ENCODE measurements at regions not wholly inside any gene's neighbourhood (a gene's known extent, or its start where the extent isn't known, plus 50 kb on each side); places are given as distances from the start of the nearest gene placed in this dataset.

DNA sequence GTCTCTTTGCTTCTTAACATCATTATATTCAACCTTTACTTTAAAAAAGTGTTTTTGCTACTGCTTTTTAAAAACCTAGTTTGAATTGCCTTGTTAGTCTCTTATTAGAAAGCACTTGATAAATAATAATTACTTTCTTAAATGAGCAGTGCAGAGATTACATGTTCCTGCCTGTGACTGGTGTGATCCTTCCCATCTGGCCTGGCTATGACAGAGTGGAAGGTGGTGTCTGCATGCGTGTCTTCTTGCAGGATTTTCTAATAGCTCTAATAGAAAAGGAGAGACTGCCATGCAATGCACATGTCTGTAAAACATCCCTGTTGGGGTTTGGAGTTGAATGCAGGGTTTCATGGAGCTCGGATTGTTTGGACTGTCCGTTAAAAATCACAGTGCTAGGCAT, 425.8 kb upstream of the TPM1 start:
- H3K9ac ChIP-seq (ENCODE audit: low read depth, low read length, poor library complexity) = no peak overlapping the region
- no peak overlapping the region for H4K8ac ChIP-seq (ENCODE audit: low read depth, low read length)
- H2BK12ac ChIP-seq (ENCODE audit: low read length) = no peak overlapping the region
- no peak overlapping the region for H3K23ac ChIP-seq (ENCODE audit: low read depth, low read length, poor library complexity)
- H2BK120ac ChIP-seq (ENCODE audit: low read depth, low read length) = no peak overlapping the region
- no peak overlapping the region for H3K14ac ChIP-seq (ENCODE audit: low read length)
- H3K18ac ChIP-seq (ENCODE audit: low read length) = no peak overlapping the region
- H3K27ac ChIP-seq (replicated peaks; ENCODE audit: low read length) = no peak overlapping the region
- peaks cover 4 to 6% of the 10 kb centered on the region in 2 donors for H3K4me1 ChIP-seq (ENCODE audit: control insufficient read depth in 2 of 2, insufficient read depth in 1 of 2, low read depth in 1 of 2, low read length in 2 of 2)
- H3K4ac ChIP-seq (ENCODE audit: low read length) = no peak overlapping the region
- H2AK5ac ChIP-seq (ENCODE audit: low read depth, low read length) = no peak overlapping the region
- WGBS, 2 donors (ENCODE audit: extremely low coverage in 2 of 2, insufficient read length in 2 of 2, insufficient replicate concordance in 1 of 2) = no CpG with 5 or more reads among the region's 3 CpGs
- no peak overlapping the region for H3K4me2 ChIP-seq (ENCODE audit: insufficient read depth, low read length, poor library complexity, severe bottlenecking)
- H3K79me1 ChIP-seq (ENCODE audit: low read depth, low read length) = no peaks in the 10 kb centered on the region
- no peaks in the 10 kb centered on the region for H3K36me3 ChIP-seq (replicated peaks in 1 of 2; ENCODE audit: control insufficient read depth in 2 of 2, insufficient read depth in 2 of 2, low read length in 2 of 2)
- H2BK5ac ChIP-seq (ENCODE audit: low read length) = no peak overlapping the region
- no peaks in the 10 kb centered on the region for H3K27me3 ChIP-seq (ENCODE audit: control insufficient read depth in 3 of 3, insufficient read depth in 3 of 3, low read depth in 1 of 3, low read length in 3 of 3)
- no peak overlapping the region for H4K91ac ChIP-seq (ENCODE audit: low read depth, low read length, poor library complexity)
- H3K4me3 ChIP-seq (ENCODE audit: low read length in 2 of 2) = no peak overlapping the region
- no peak for DNase-seq (ENCODE audit: low spot score)
- no peaks in the 10 kb centered on the region for H3K9me3 ChIP-seq (replicated peaks in 1 of 2; ENCODE audit: control insufficient read depth in 2 of 2, insufficient read depth in 1 of 2, low read depth in 1 of 2, low read length in 2 of 2)
- no peak overlapping the region for H2BK15ac ChIP-seq (ENCODE audit: low read length)
- H2AFZ ChIP-seq (ENCODE audit: low read length) = no peak overlapping the region

- Histone ChIP-seq H3K27me3 (ENCODE audit: control insufficient read depth in 3 of 3, insufficient read depth in 3 of 3, low read depth in 1 of 3, low read length in 3 of 3) (no peaks in the 10 kb centered on the region), H3K9me3 (replicated peaks in 1 of 2; ENCODE audit: control insufficient read depth in 2 of 2, insufficient read depth in 1 of 2, low read depth in 1 of 2, low read length in 2 of 2) (no peaks in the 10 kb centered on the region), H3K27ac (replicated peaks; ENCODE audit: low read length) (no peak overlapping the region), H3K9ac (ENCODE audit: low read depth, low read length, poor library complexity) (no peak overlapping the region), H3K4me2 (ENCODE audit: insufficient read depth, low read length, poor library complexity, severe bottlenecking) (no peak overlapping the region), H4K91ac (ENCODE audit: low read depth, low read length, poor library complexity) (no peak overlapping the region), H2BK12ac (ENCODE audit: low read length) (no peak overlapping the region), H3K4ac (ENCODE audit: low read length) (no peak overlapping the region), H3K23ac (ENCODE audit: low read depth, low read length, poor library complexity) (no peak overlapping the region), H3K36me3 (replicated peaks in 1 of 2; ENCODE audit: control insufficient read depth in 2 of 2, insufficient read depth in 2 of 2, low read length in 2 of 2) (no peaks in the 10 kb centered on the region), H3K4me3 (ENCODE audit: low read length in 2 of 2) (no peak overlapping the region), H3K14ac (ENCODE audit: low read length) (no peak overlapping the region), H2BK120ac (ENCODE audit: low read depth, low read length) (no peak overlapping the region), H2BK15ac (ENCODE audit: low read length) (no peak overlapping the region), H3K79me1 (ENCODE audit: low read depth, low read length) (no peaks in the 10 kb centered on the region), H3K4me1 (ENCODE audit: control insufficient read depth in 2 of 2, insufficient read depth in 1 of 2, low read depth in 1 of 2, low read length in 2 of 2) (no peaks in the 10 kb centered on the region), H2AK5ac (ENCODE audit: low read depth, low read length) (no peak overlapping the region), H4K8ac (ENCODE audit: low read depth, low read length) (no peak overlapping the region), H2AFZ (ENCODE audit: low read length) (no peak overlapping the region), H3K18ac (ENCODE audit: low read length) (no peak overlapping the region), H2BK5ac (ENCODE audit: low read length) (no peak overlapping the region)
- no CpG with 5 or more reads among the region's 4 CpGs for WGBS, 2 donors (ENCODE audit: extremely low coverage in 2 of 2, insufficient read length in 2 of 2, insufficient replicate concordance in 1 of 2)
- no peak for DNase-seq (ENCODE audit: low spot score)
These were observed 424.8 kb upstream of the TPM1 start for GRCh38 chr15:62617741-62618140.

DNA sequence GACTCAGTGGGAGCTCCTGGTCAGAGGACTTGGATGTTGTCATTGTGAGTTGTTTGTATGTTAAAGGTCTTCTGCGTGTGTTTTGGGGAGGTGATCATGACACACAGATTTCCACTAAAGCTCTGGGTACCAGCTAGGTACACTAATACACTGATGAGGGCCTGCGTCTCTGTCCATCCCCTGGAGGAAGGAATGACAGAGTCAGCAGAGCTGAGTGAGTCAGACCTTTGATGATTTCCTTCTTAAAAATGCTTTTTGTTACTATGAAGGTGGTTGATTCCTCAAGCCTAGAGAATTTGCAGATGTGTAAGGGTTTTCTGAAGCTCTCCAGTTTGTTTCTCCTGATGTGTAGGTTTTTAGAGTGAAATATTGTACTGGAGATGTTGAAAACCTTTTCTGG, 424.1 kb upstream of the TPM1 start:
- Histone ChIP-seq H3K9me3 (replicated peaks in 1 of 2; ENCODE audit: control insufficient read depth in 2 of 2, insufficient read depth in 1 of 2, low read depth in 1 of 2, low read length in 2 of 2) (no peaks in the 10 kb centered on the region), H3K36me3 (replicated peaks in 1 of 2; ENCODE audit: control insufficient read depth in 2 of 2, insufficient read depth in 2 of 2, low read length in 2 of 2) (no peaks in the 10 kb centered on the region), H3K4ac (ENCODE audit: low read length) (no peak overlapping the region), H3K4me2 (ENCODE audit: insufficient read depth, low read length, poor library complexity, severe bottlenecking) (no peak overlapping the region), H4K8ac (ENCODE audit: low read depth, low read length) (no peak overlapping the region), H3K14ac (ENCODE audit: low read length) (no peak overlapping the region), H3K27ac (replicated peaks; ENCODE audit: low read length) (no peak overlapping the region), H3K23ac (ENCODE audit: low read depth, low read length, poor library complexity) (no peak overlapping the region), H2BK5ac (ENCODE audit: low read length) (no peak overlapping the region), H2BK15ac (ENCODE audit: low read length) (no peak overlapping the region), H4K91ac (ENCODE audit: low read depth, low read length, poor library complexity) (no peak overlapping the region), H3K79me1 (ENCODE audit: low read depth, low read length) (no peaks in the 10 kb centered on the region), H3K4me3 (ENCODE audit: low read length in 2 of 2) (no peak overlapping the region), H3K4me1 (ENCODE audit: control insufficient read depth in 2 of 2, insufficient read depth in 1 of 2, low read depth in 1 of 2, low read length in 2 of 2) (no peaks in the 10 kb centered on the region), H2AK5ac (ENCODE audit: low read depth, low read length) (no peak overlapping the region), H3K9ac (ENCODE audit: low read depth, low read length, poor library complexity) (no peak overlapping the region), H2BK120ac (ENCODE audit: low read depth, low read length) (no peak overlapping the region), H2AFZ (ENCODE audit: low read length) (no peak overlapping the region), H3K27me3 (ENCODE audit: control insufficient read depth in 3 of 3, insufficient read depth in 3 of 3, low read depth in 1 of 3, low read length in 3 of 3) (no peaks in the 10 kb centered on the region), H2BK12ac (ENCODE audit: low read length) (no peak overlapping the region), H3K18ac (ENCODE audit: low read length) (no peak overlapping the region)
- no CpG with 5 or more reads among the region's 2 CpGs for WGBS, 2 donors (ENCODE audit: extremely low coverage in 2 of 2, insufficient read length in 2 of 2, insufficient replicate concordance in 1 of 2)
- DNase-seq (ENCODE audit: low spot score) = no peak

- Histone ChIP-seq H2AFZ (ENCODE audit: low read length) (no peak overlapping the region), H3K4me2 (ENCODE audit: insufficient read depth, low read length, poor library complexity, severe bottlenecking) (no peak overlapping the region), H3K9me3 (replicated peaks in 1 of 2; ENCODE audit: control insufficient read depth in 2 of 2, insufficient read depth in 1 of 2, low read depth in 1 of 2, low read length in 2 of 2) (no peaks in the 10 kb centered on the region), H2BK120ac (ENCODE audit: low read depth, low read length) (no peak overlapping the region), H3K4ac (ENCODE audit: low read length) (no peak overlapping the region), H2BK15ac (ENCODE audit: low read length) (no peak overlapping the region), H2BK12ac (ENCODE audit: low read length) (no peak overlapping the region), H3K9ac (ENCODE audit: low read depth, low read length, poor library complexity) (no peak overlapping the region), H3K23ac (ENCODE audit: low read depth, low read length, poor library complexity) (no peak overlapping the region), H4K8ac (ENCODE audit: low read depth, low read length) (no peak overlapping the region), H3K79me1 (ENCODE audit: low read depth, low read length) (no peaks in the 10 kb centered on the region), H2BK5ac (ENCODE audit: low read length) (no peak overlapping the region), H3K4me1 (ENCODE audit: control insufficient read depth in 2 of 2, insufficient read depth in 1 of 2, low read depth in 1 of 2, low read length in 2 of 2) (no peaks in the 10 kb centered on the region), H3K14ac (ENCODE audit: low read length) (no peak overlapping the region), H3K18ac (ENCODE audit: low read length) (no peak overlapping the region), H3K36me3 (replicated peaks in 1 of 2; ENCODE audit: control insufficient read depth in 2 of 2, insufficient read depth in 2 of 2, low read length in 2 of 2) (no peaks in the 10 kb centered on the region), H3K27ac (replicated peaks; ENCODE audit: low read length) (no peak overlapping the region), H3K27me3 (ENCODE audit: control insufficient read depth in 3 of 3, insufficient read depth in 3 of 3, low read depth in 1 of 3, low read length in 3 of 3) (no peaks in the 10 kb centered on the region), H2AK5ac (ENCODE audit: low read depth, low read length) (no peak overlapping the region), H3K4me3 (ENCODE audit: low read length in 2 of 2) (no peak overlapping the region), H4K91ac (ENCODE audit: low read depth, low read length, poor library complexity) (no peak overlapping the region)
- no peak for DNase-seq (ENCODE audit: low spot score)
- WGBS, 2 donors (ENCODE audit: extremely low coverage in 2 of 2, insufficient read length in 2 of 2, insufficient replicate concordance in 1 of 2) = no CpG with 5 or more reads among the region's 5 CpGs
These were observed 423.6 kb upstream of the TPM1 start for GRCh38 chr15:62618846-62619504.
